ENCODE measurements at regions not wholly inside any gene's neighbourhood (a gene's known extent, or its start where the extent isn't known, plus 50 kb on each side); places are given as distances from the start of the nearest gene placed in this dataset.

DNA sequence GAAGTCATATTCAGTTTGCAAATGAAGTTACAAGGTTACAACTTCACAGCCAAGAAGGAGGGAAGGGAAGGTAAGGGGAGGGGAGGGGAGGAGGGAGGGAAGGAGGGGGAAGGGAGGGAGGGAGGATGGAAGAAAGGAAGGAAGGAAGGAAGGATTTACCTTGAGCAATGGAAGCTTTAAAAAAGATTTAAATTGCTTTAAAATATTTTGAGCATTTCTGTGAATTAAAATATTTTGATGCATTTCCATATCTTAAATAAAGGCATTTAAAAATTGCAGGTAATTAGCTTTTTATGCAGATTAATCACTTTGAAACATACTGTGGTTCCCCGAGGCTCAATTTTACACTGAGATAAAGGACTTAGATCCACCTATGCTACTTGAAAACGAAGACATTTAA lies 618.0 kb downstream of the TFAP2A start:
- no peak for TF ChIP-seq ZBTB33 (IDR thresholded peaks at IDR 0.05; ENCODE audit: extremely low read depth, insufficient replicate concordance, low read length)
- no peak for TF ChIP-seq TCF7L2 (IDR thresholded peaks at IDR 0.05; ENCODE audit: borderline replicate concordance, extremely low read depth, insufficient read depth, insufficient read length)
- TF ChIP-seq SP1 (IDR thresholded peaks at IDR 0.05; ENCODE audit: low read depth): no peak
- no peak for TF ChIP-seq RAD21 (IDR thresholded peaks at IDR 0.05; ENCODE audit: low read depth)
- no peak for TF ChIP-seq EZH2 (IDR thresholded peaks at IDR 0.05)
- TF ChIP-seq ZNF274 (IDR thresholded peaks at IDR 0.05; ENCODE audit: low read depth, low read length): no peak
- no peak for TF ChIP-seq YY1 (IDR thresholded peaks at IDR 0.05; ENCODE audit: extremely low read depth, insufficient replicate concordance, low read depth, low read length)
- no peak for TF ChIP-seq JUND (IDR thresholded peaks at IDR 0.05)
- no peak for TF ChIP-seq ZFX (IDR thresholded peaks at IDR 0.05)
- TF ChIP-seq CEBPB (IDR thresholded peaks at IDR 0.05; ENCODE audit: low read depth): no peak
- TF ChIP-seq EGR1 (IDR thresholded peaks at IDR 0.05; ENCODE audit: low read depth): no peak
- TF ChIP-seq POLR2A (IDR thresholded peaks at IDR 0.05; ENCODE audit: borderline replicate concordance, extremely low read depth, insufficient read depth, insufficient read length): no peak
- TF ChIP-seq ATF3 (IDR thresholded peaks at IDR 0.05): no peak
- no peak for TF ChIP-seq REST (IDR thresholded peaks at IDR 0.05; ENCODE audit: low read depth)
- TF ChIP-seq POLR2AphosphoS5 (IDR thresholded peaks at IDR 0.05; ENCODE audit: low read depth, low read length): no peak
- no peak for TF ChIP-seq SRF (IDR thresholded peaks at IDR 0.05; ENCODE audit: low read depth)
- no peak for TF ChIP-seq SIN3A (IDR thresholded peaks at IDR 0.05; ENCODE audit: low read depth)
- no peak for TF ChIP-seq MAX (IDR thresholded peaks at IDR 0.05)
- no peak for TF ChIP-seq FOSL1 (IDR thresholded peaks at IDR 0.05; ENCODE audit: low read depth)
- no peak for TF ChIP-seq EZH2phosphoT487 (IDR thresholded peaks at IDR 0.05; ENCODE audit: borderline replicate concordance)
- Histone ChIP-seq H3K27me3 (ENCODE audit: insufficient read depth, low read length) (no peaks in the 10 kb centered on the region), H3K36me3 (ENCODE audit: control insufficient read depth in 1 of 2, insufficient read depth in 2 of 2, low read length in 2 of 2) (no peaks in the 10 kb centered on the region), H3K9me2 (ENCODE audit: insufficient read depth) (no peaks in the 10 kb centered on the region), H3K4me3 (replicated peaks in 1 of 2; ENCODE audit: low read depth in 1 of 2, low read length in 2 of 2) (no peak overlapping the region), H3K79me2 (ENCODE audit: insufficient read depth, low read length) (no peaks in the 10 kb centered on the region), H3K9ac (ENCODE audit: low read length) (no peak overlapping the region), H4K20me1 (ENCODE audit: insufficient read depth) (no peaks in the 10 kb centered on the region), H3K4me1 (ENCODE audit: control insufficient read depth in 1 of 2, insufficient read depth in 2 of 2, low read length in 2 of 2) (no peaks in the 10 kb centered on the region), H3K4me2 (ENCODE audit: low read length) (no peak overlapping the region), H2AFZ (ENCODE audit: low read depth, low read length, poor library complexity, severe bottlenecking) (no peak overlapping the region), H3K27ac (ENCODE audit: low read depth, low read length) (no peak overlapping the region), H3K9me3 (ENCODE audit: control insufficient read depth in 1 of 2, insufficient read depth in 1 of 2, low read depth in 1 of 2, low read length in 2 of 2) (no peaks in the 10 kb centered on the region)
- intact Hi-C loops (cut with micrococcal nuclease): no loop called here
- ChIA-PET CTCF (no interaction called here), POLR2A (no interaction called here), RAD21 (ENCODE audit: low non-redundant PET in 1 of 2, low total read pairs in 2 of 2, uncharacterized antibody in 2 of 2, unreplicated experiment in 2 of 2) (no interaction called here)
- DNase-seq (ENCODE audit: low read depth, low spot score) (no peak), ATAC-seq (no peak)
- no TSS peak for BruUV-seq (replicated peaks)
